GM19324 (cell line): ENCODE measurements at regions not wholly inside any gene's neighbourhood (a gene's known extent, or its start where the extent isn't known, plus 50 kb on each side); places are given as distances from the start of the nearest gene placed in this dataset.

Experiments used
- ATAC-seq: cut with Tn5 transposase; IDR thresholded peaks from one replicate; pipeline ENCODE4 v1.9.1; 2021; ENCODE audit warnings: mild to moderate bottlenecking, moderate library complexity; ENCODE audit not compliant: unreplicated experiment, low FRiP score

- ATAC-seq: no peak
These were observed 107.8 kb upstream of the PPP1R3A start for GRCh38 chr7:114026486-114027089.

GRCh38 chr7:114021135-114021534, 102.3 kb upstream of the PPP1R3A start:
- no peak for ATAC-seq

DNA sequence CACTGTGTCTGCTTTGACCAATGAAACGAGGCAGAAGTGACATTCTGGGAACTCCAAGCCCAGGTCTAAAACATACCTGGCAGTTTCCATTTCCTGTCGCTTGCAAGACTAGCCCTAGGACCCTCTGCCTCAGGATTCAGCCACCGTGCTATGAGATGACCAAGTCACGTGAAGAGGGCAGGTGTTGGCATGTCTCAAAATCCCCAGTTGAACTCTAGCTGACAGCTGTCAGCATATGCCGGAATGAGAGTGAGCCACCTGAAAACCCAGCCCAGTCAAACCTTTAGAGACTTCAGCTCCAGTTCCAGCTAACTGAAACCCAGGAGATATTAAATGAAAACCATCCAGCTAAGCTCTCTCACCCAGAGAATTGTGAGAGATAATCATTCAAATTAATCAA, 89.9 kb upstream of the PPP1R3A start:
- no peak for ATAC-seq

GRCh38 chr7:114007386-114007785, 88.6 kb upstream of the PPP1R3A start:
- ATAC-seq: no peak

DNA sequence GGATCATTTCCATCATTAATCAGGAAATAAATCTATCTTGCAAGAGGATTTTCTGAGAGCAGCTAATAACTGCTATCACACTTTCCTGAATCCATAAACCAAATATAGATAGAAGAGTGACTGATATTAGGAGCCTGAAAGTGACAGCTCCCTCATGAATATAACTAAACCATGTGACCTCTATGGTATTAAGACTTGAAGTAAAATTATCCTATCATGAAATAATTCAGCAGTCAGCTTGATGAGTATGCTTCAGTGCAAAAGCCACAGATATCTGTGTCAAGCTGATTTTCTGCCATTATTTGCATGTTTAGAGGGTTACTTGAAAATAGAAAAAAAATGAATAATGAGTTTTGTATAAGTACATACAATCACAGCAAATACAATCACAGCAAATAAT, 80.1 kb upstream of the PPP1R3A start:
- no peak for ATAC-seq

GRCh38 chr7:113996405-113996804, 77.6 kb upstream of the PPP1R3A start:
- ATAC-seq: no peak

- ATAC-seq: no peak
These were observed 67.4 kb upstream of the PPP1R3A start for GRCh38 chr7:113986216-113986615.

- no peak for ATAC-seq
These were observed 57.7 kb upstream of the PPP1R3A start for GRCh38 chr7:113976508-113976907.

GRCh38 chr7:113968713-113969112, 49.9 kb upstream of the PPP1R3A start:
- ATAC-seq: no peak
